Neural progenitor cell (in vitro differentiated cells): ENCODE measurements at regions not wholly inside any gene's neighbourhood (a gene's known extent, or its start where the extent isn't known, plus 50 kb on each side); places are given as distances from the start of the nearest gene placed in this dataset.

Experiments used
- DNase-seq: peaks from one replicate; pipeline ENCODE4 v3.0.0-alpha.2; 2016; ENCODE audit warnings: low spot score
- H2AFZ ChIP-seq: fragments of 200-600 bp; sonication (generic); replicated peaks from 2 replicates; pipeline ENCODE4 v1.6.1; 2016; ENCODE audit warnings: antibody characterized with exemption
- H3F3A ChIP-seq: fragments of 200-600 bp; sonication (generic); 2 replicates; pipeline ENCODE4 v1.6.1; 2016; ENCODE audit warnings: antibody characterized with exemption, low read depth
- H3K27ac ChIP-seq: fragments of 200-600 bp; sonication (generic); 2 replicates; pipeline ENCODE4 v1.5.1; 2016; ENCODE audit warnings: mild to moderate bottlenecking
- H3K27me3 ChIP-seq: fragments of 200-600 bp; sonication (generic); 2 replicates; pipeline ENCODE4 v1.6.1; 2016; ENCODE audit warnings: mild to moderate bottlenecking, moderate library complexity
- H3K36me3 ChIP-seq: fragments of 200-600 bp; sonication (generic); 2 replicates; pipeline ENCODE4 v1.5.1; 2016
- H3K4me1 ChIP-seq: fragments of 200-600 bp; sonication (generic); 2 replicates; pipeline ENCODE4 v1.6.1; 2016; ENCODE audit warnings: mixed run types
- H3K4me2 ChIP-seq: fragments of 200-600 bp; sonication (generic); 2 replicates; pipeline ENCODE4 v1.6.1; 2016
- H3K4me3 ChIP-seq: fragments of 200-600 bp; sonication (generic); 2 replicates; pipeline ENCODE4 v1.5.1; 2016
- H3K79me2 ChIP-seq: fragments of 200-600 bp; sonication (generic); 2 replicates; pipeline ENCODE4 v1.6.1; 2016; ENCODE audit warnings: low read depth
- H3K9ac ChIP-seq: fragments of 200-600 bp; sonication (generic); 2 replicates; pipeline ENCODE4 v1.6.1; 2016
- H3K9me3 ChIP-seq: fragments of 200-600 bp; sonication (generic); 2 replicates; pipeline ENCODE4 v1.5.1; 2016; ENCODE audit warnings: low read depth
- H4K20me1 ChIP-seq: fragments of 200-600 bp; sonication (generic); 2 replicates; pipeline ENCODE4 v1.6.1; 2016; ENCODE audit warnings: low read depth
- H3K27ac Mint-ChIP-seq: 3 replicates; pipeline ENCODE4 v1.8.0; 2021; ENCODE audit warnings: mixed read lengths
- H3K27me3 Mint-ChIP-seq: 2 replicates; pipeline ENCODE4 v1.8.0; 2022; ENCODE audit warnings: low read depth, mild to moderate bottlenecking, inconsistent platforms, moderate library complexity, mixed read lengths; ENCODE audit not compliant: insufficient read depth
- H3K36me3 Mint-ChIP-seq: 3 replicates; pipeline ENCODE4 v1.8.0; 2021; ENCODE audit warnings: mixed read lengths
- H3K4me1 Mint-ChIP-seq: 3 replicates; pipeline ENCODE4 v1.8.0; 2021; ENCODE audit warnings: mixed read lengths
- H3K4me3 Mint-ChIP-seq: 3 replicates; pipeline ENCODE4 v1.8.0; 2021; ENCODE audit warnings: mild to moderate bottlenecking, moderate library complexity, mixed read lengths
- H3K9me3 Mint-ChIP-seq: 3 replicates; pipeline ENCODE4 v1.8.0; 2020; ENCODE audit warnings: mixed read lengths
- EZH2 ChIP-seq: fragments of 200-600 bp; sonication (generic); IDR thresholded peaks from 2 replicates; pipeline ENCODE4 v1.6.1; 2017; ENCODE audit warnings: antibody characterized with exemption, mild to moderate bottlenecking, moderate library complexity
- EZH2phosphoT487 ChIP-seq: fragments of 200-600 bp; sonication (generic); IDR thresholded peaks from 2 replicates; pipeline ENCODE4 v1.6.1; 2017; ENCODE audit warnings: antibody characterized with exemption
- TF ChIP-seq, protein P1 (sequence below): fragments of 200-600 bp; sonication (generic); IDR thresholded peaks from 2 replicates; pipeline ENCODE4 v1.5.1; 2017; ENCODE audit warnings: antibody characterized with exemption, mild to moderate bottlenecking

GRCh38 chr10:78437998-78438906, 404.6 kb downstream of the RPS24 start:
- TF ChIP-seq, protein P1, sequence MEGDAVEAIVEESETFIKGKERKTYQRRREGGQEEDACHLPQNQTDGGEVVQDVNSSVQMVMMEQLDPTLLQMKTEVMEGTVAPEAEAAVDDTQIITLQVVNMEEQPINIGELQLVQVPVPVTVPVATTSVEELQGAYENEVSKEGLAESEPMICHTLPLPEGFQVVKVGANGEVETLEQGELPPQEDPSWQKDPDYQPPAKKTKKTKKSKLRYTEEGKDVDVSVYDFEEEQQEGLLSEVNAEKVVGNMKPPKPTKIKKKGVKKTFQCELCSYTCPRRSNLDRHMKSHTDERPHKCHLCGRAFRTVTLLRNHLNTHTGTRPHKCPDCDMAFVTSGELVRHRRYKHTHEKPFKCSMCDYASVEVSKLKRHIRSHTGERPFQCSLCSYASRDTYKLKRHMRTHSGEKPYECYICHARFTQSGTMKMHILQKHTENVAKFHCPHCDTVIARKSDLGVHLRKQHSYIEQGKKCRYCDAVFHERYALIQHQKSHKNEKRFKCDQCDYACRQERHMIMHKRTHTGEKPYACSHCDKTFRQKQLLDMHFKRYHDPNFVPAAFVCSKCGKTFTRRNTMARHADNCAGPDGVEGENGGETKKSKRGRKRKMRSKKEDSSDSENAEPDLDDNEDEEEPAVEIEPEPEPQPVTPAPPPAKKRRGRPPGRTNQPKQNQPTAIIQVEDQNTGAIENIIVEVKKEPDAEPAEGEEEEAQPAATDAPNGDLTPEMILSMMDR, result no peak
- TF ChIP-seq EZH2, result no peak
- no peak for TF ChIP-seq EZH2phosphoT487
- no peak overlapping the region for H3K27ac ChIP-seq
- no peaks in the 10 kb centered on the region for H4K20me1 ChIP-seq
- Mint-ChIP-seq H3K27me3 (peaks cover 2% of the 10 kb centered on the region), H3K9me3 (no peaks in the 10 kb centered on the region), H3K27ac (peak overlapping the region; percentile 76), H3K4me3 (peak overlapping the region; percentile 27), H3K4me1 (peaks cover 63% of the 10 kb centered on the region), H3K36me3 (no peaks in the 10 kb centered on the region)
- H3K4me3 ChIP-seq, result no peak overlapping the region
- no peak overlapping the region for H3K9ac ChIP-seq
- H2AFZ ChIP-seq, result no peak overlapping the region
- H3K9me3 ChIP-seq, result no peaks in the 10 kb centered on the region
- H3K79me2 ChIP-seq, result no peaks in the 10 kb centered on the region
- peaks cover 31% of the 10 kb centered on the region for H3K4me1 ChIP-seq
- DNase-seq, result no peak
- no peak overlapping the region for H3K4me2 ChIP-seq
- H3K36me3 ChIP-seq, result no peaks in the 10 kb centered on the region
- peaks cover 8% of the 10 kb centered on the region for H3F3A ChIP-seq
- H3K27me3 ChIP-seq, result no peaks in the 10 kb centered on the region

GRCh38 chr10:78438907-78439809, 405.5 kb downstream of the RPS24 start:
- Histone ChIP-seq H3K4me2 (no peak overlapping the region), H4K20me1 (no peaks in the 10 kb centered on the region), H3F3A (no peaks in the 10 kb centered on the region), H3K79me2 (no peaks in the 10 kb centered on the region), H3K36me3 (no peaks in the 10 kb centered on the region), H3K27ac (no peak overlapping the region), H3K27me3 (no peaks in the 10 kb centered on the region), H3K4me3 (no peak overlapping the region), H3K4me1 (peaks cover 22% of the 10 kb centered on the region), H3K9ac (no peak overlapping the region), H2AFZ (no peak overlapping the region), H3K9me3 (no peaks in the 10 kb centered on the region)
- no peak for TF ChIP-seq EZH2
- no peak for TF ChIP-seq EZH2phosphoT487
- TF ChIP-seq, protein P1, result no peak
- Mint-ChIP-seq H3K4me1 (peaks cover 59% of the 10 kb centered on the region), H3K27ac (peak overlapping the region; percentile 91), H3K9me3 (no peaks in the 10 kb centered on the region), H3K36me3 (no peaks in the 10 kb centered on the region), H3K27me3 (peaks cover 2% of the 10 kb centered on the region), H3K4me3 (no peak overlapping the region)
- no peak for DNase-seq

- no peaks in the 10 kb centered on the region for H4K20me1 ChIP-seq
Measured at GRCh38 chr10:78441010-78441409, 407.3 kb downstream of the RPS24 start.

More at GRCh38 chr10:78441010-78441409, 407.3 kb downstream of the RPS24 start:
- Histone ChIP-seq H3K4me2 (no peak overlapping the region), H3K4me3 (no peak overlapping the region), H3F3A (no peaks in the 10 kb centered on the region), H3K36me3 (no peaks in the 10 kb centered on the region), H2AFZ (no peak overlapping the region), H3K27me3 (no peaks in the 10 kb centered on the region), H3K4me1 (peaks cover 6% of the 10 kb centered on the region), H3K79me2 (no peaks in the 10 kb centered on the region), H3K27ac (no peak overlapping the region), H3K9ac (no peak overlapping the region), H3K9me3 (no peaks in the 10 kb centered on the region)
- Mint-ChIP-seq H3K9me3 (peaks cover 2% of the 10 kb centered on the region), H3K27me3 (peaks cover 4% of the 10 kb centered on the region), H3K4me1 (peaks cover 44% of the 10 kb centered on the region), H3K36me3 (no peaks in the 10 kb centered on the region), H3K4me3 (no peak overlapping the region), H3K27ac (peak overlapping the region; percentile 84)
- TF ChIP-seq EZH2 (no peak), EZH2phosphoT487 (no peak)
- TF ChIP-seq, protein P1, result no peak
- no peak for DNase-seq
